Loucy (cell line): ENCODE measurements at regions not wholly inside any gene's neighbourhood (a gene's known extent, or its start where the extent isn't known, plus 50 kb on each side); places are given as distances from the start of the nearest gene placed in this dataset.

Experiments
- H2AFZ ChIP-seq: fragments of 200-600 bp; sonication (generic); 2 replicates; pipeline ENCODE4 v1.6.0; 2016; ENCODE audit warnings: antibody characterized with exemption, mild to moderate bottlenecking, low read length, moderate library complexity
- H3F3A ChIP-seq: fragments of 200-600 bp; 2 replicates; pipeline ENCODE4 v1.6.0; 2016; ENCODE audit warnings: antibody characterized with exemption, low read depth, mild to moderate bottlenecking
- H3K27me3 ChIP-seq: fragments of 200-600 bp; sonication (generic); 2 replicates; pipeline ENCODE4 v1.6.1; 2014; ENCODE audit warnings: low read length, mild to moderate bottlenecking; ENCODE audit not compliant: insufficient read depth, poor library complexity, severe bottlenecking
- H3K36me3 ChIP-seq: fragments of 200-600 bp; sonication (generic); 2 replicates; pipeline ENCODE4 v1.6.1; 2016; ENCODE audit warnings: low read length; ENCODE audit not compliant: insufficient read depth
- H3K4me1 ChIP-seq: fragments of 200-600 bp; sonication (generic); 2 replicates; pipeline ENCODE4 v1.5.1; 2014; ENCODE audit warnings: low read length, mild to moderate bottlenecking; ENCODE audit not compliant: insufficient read depth, poor library complexity, severe bottlenecking
- H3K4me2 ChIP-seq: fragments of 200-600 bp; sonication (generic); 2 replicates; pipeline ENCODE4 v1.6.0; 2014; ENCODE audit warnings: antibody characterized with exemption, low read length, low read depth, mild to moderate bottlenecking; ENCODE audit not compliant: poor library complexity, severe bottlenecking
- H3K4me3 ChIP-seq: fragments of 200-600 bp; sonication (generic); 2 replicates; pipeline ENCODE4 v1.5.1; 2014; ENCODE audit warnings: low read length, mild to moderate bottlenecking, mixed read lengths; ENCODE audit not compliant: poor library complexity, severe bottlenecking
- H3K79me2 ChIP-seq: fragments of 200-600 bp; sonication (generic); 2 replicates; pipeline ENCODE4 v1.6.1; 2014; ENCODE audit warnings: low read length; ENCODE audit not compliant: insufficient read depth
- H3K9ac ChIP-seq: fragments of 200-600 bp; sonication (generic); 2 replicates; pipeline ENCODE4 v1.6.0; 2014; ENCODE audit warnings: mild to moderate bottlenecking, low read depth, low read length, moderate library complexity; ENCODE audit not compliant: poor library complexity, severe bottlenecking
- H3K9me2 ChIP-seq: fragments of 200-600 bp; sonication (generic); replicated peaks from 2 replicates; pipeline ENCODE4 v1.6.1; 2016; ENCODE audit warnings: low read depth, low read length, mixed read lengths
- H3K9me3 ChIP-seq: fragments of 200-600 bp; sonication (generic); 2 replicates; pipeline ENCODE4 v1.6.1; 2014; ENCODE audit warnings: mild to moderate bottlenecking, antibody characterized with exemption, low read length, low read depth; ENCODE audit not compliant: insufficient read depth
- H4K20me1 ChIP-seq: fragments of 200-600 bp; sonication (generic); 2 replicates; pipeline ENCODE4 v1.6.0; 2014; ENCODE audit warnings: antibody characterized with exemption, low read length, mild to moderate bottlenecking; ENCODE audit not compliant: insufficient read depth, poor library complexity, severe bottlenecking
- CTCF ChIP-seq: fragments of 200-600 bp; sonication (generic); conservative IDR thresholded peaks from 2 replicates; pipeline ENCODE4 v1.5.1; 2014; ENCODE audit warnings: mild to moderate bottlenecking, antibody characterized with exemption, low read length
- EZH2phosphoT487 ChIP-seq: fragments of 200-600 bp; IDR thresholded peaks from 2 replicates; pipeline ENCODE4 v1.6.1; 2018; ENCODE audit warnings: antibody characterized with exemption, mild to moderate bottlenecking, moderate library complexity, borderline replicate concordance

GRCh38 chr11:69429716-69430491 lies 51.6 kb upstream of the LINC01488 start:
- Histone ChIP-seq H2AFZ (no peak overlapping the region), H3K9ac (no peak overlapping the region), H3K4me2 (no peak overlapping the region), H3K4me1 (no peaks in the 10 kb centered on the region), H4K20me1 (no peaks in the 10 kb centered on the region), H3F3A (no peaks in the 10 kb centered on the region), H3K9me3 (peaks cover 1% of the 10 kb centered on the region; the same call in 1 of the 2 replicates), H3K36me3 (no peaks in the 10 kb centered on the region), H3K9me2 (no peaks in the 10 kb centered on the region), H3K79me2 (no peaks in the 10 kb centered on the region), H3K4me3 (no peak overlapping the region), H3K27me3 (no peaks in the 10 kb centered on the region)
- TF ChIP-seq EZH2phosphoT487 (no peak), CTCF (no peak)

GRCh38 chr11:69430566-69430965 lies 50.9 kb upstream of the LINC01488 start:
- Histone ChIP-seq H3K27me3 (no peaks in the 10 kb centered on the region), H3K9me3 (no peaks in the 10 kb centered on the region), H3K36me3 (no peaks in the 10 kb centered on the region), H3K9me2 (no peaks in the 10 kb centered on the region), H3K79me2 (no peaks in the 10 kb centered on the region), H4K20me1 (no peaks in the 10 kb centered on the region), H3K9ac (no peak overlapping the region), H3F3A (no peaks in the 10 kb centered on the region), H3K4me1 (no peaks in the 10 kb centered on the region), H3K4me2 (no peak overlapping the region), H3K4me3 (no peak overlapping the region), H2AFZ (no peak overlapping the region)
- TF ChIP-seq CTCF = no peak
- no peak for TF ChIP-seq EZH2phosphoT487

DNA sequence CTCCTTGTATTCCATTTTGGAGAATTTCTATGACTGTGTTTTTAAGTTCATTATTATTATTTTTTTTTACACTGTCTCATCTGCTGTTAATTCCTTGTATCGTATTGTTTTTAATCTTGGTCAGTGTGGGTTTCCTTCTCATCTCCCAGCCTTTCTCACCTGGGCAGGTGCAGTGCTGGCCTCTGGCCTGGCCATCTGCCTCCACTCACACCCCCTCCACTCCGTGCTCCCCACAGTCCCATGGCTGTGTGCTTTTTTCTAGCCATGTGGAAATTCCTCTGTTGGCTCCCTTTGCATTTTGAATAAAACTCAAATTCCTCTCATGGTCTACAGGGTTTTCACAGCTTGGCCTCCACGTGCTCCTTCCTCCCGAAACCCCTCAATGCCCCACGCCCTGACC lies 50.3 kb upstream of the LINC01488 start:
- no peaks in the 10 kb centered on the region for H3K4me1 ChIP-seq
- H3K4me2 ChIP-seq = no peak overlapping the region
- H3K9me2 ChIP-seq = no peaks in the 10 kb centered on the region
- H3K9me3 ChIP-seq = no peaks in the 10 kb centered on the region
- no peaks in the 10 kb centered on the region for H3F3A ChIP-seq
- TF ChIP-seq CTCF (no peak), EZH2phosphoT487 (no peak)
- H3K36me3 ChIP-seq = no peaks in the 10 kb centered on the region
- no peaks in the 10 kb centered on the region for H3K27me3 ChIP-seq
- H3K79me2 ChIP-seq = no peaks in the 10 kb centered on the region
- no peak overlapping the region for H3K9ac ChIP-seq
- no peak overlapping the region for H2AFZ ChIP-seq
- H4K20me1 ChIP-seq = no peaks in the 10 kb centered on the region
- no peak overlapping the region for H3K4me3 ChIP-seq
